Activated T-cell treated with anti-CD3 and anti-CD28 coated beads, Interleukin-2, amount 50 U/mL, for 4 hours (primary cell): ENCODE measurements at regions not wholly inside any gene's neighbourhood (a gene's known extent, or its start where the extent isn't known, plus 50 kb on each side); places are given as distances from the start of the nearest gene placed in this dataset.

ENCODE experiments used
- ATAC-seq, 2 donors: fragments of 200-7000 bp; cut with Tn5 transposase; one replicate each; pipeline ENCODE4 v1.10.0; 2021
- DNase-seq: peaks from one replicate; pipeline ENCODE4 v3.0.0-alpha.2; 2020
- H3K27me3 Mint-ChIP-seq: one replicate; pipeline ENCODE4 v1.8.0; 2021; ENCODE audit warnings: low read depth, mixed read lengths
- H3K36me3 Mint-ChIP-seq: one replicate; pipeline ENCODE4 v1.8.0; 2022; ENCODE audit warnings: mixed read lengths; ENCODE audit not compliant: insufficient read depth
- H3K4me1 Mint-ChIP-seq: one replicate; pipeline ENCODE4 v1.8.0; 2021; ENCODE audit warnings: low read depth, mixed read lengths
- H3K4me3 Mint-ChIP-seq: one replicate; pipeline ENCODE4 v1.8.0; 2021; ENCODE audit warnings: mild to moderate bottlenecking, moderate library complexity, mixed read lengths
- H3K9me3 Mint-ChIP-seq: one replicate; pipeline ENCODE4 v1.8.0; 2021; ENCODE audit warnings: mixed read lengths

DNA sequence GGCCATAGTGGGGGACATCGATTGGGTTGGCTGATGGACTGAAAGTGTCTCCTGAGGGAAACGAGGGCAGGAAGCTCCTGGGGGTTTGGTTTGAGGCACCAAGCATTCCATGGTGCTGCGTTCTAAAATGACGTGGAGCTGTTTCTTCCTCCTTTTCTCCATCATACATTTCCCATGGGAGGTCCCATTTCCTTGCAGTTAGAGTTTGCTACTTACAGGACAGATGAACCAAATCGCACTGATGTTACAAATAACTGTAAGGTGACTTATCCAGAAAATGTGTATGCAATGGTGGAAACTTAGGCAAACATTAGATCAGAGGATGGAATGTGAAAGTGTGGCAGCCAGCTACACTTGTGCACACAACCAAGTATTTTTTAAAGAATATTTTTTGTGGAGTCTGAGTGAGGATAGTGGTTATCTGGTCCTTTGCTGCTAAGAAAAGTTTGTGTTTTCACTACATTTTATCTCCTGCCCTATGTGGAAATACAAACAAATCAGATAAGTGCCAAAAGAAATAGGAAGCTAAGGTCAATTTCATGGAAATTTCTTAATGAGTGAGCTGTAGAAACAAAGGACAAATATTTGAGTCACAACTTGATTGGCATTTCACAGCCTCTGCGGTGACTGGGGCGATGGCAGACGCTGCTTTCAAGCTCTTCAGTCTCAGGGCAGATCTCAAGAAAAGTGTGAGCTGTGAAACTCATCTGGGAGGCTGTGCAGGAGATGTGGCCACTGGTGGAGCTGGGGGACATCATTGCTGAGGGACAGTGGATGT, 256.2 kb downstream of the TSN start:
- Mint-ChIP-seq H3K4me1 (no peaks in the 10 kb centered on the region), H3K4me3 (no peak overlapping the region)

GRCh38 chr2:122018736-122019135, 263.3 kb downstream of the TSN start:
- H3K27me3 Mint-ChIP-seq, result peaks cover 9% of the 10 kb centered on the region
- ATAC-seq, result no peak
- DNase-seq, result no peak
- no peaks in the 10 kb centered on the region for H3K36me3 Mint-ChIP-seq
- H3K4me3 Mint-ChIP-seq, result no peak overlapping the region
- H3K4me1 Mint-ChIP-seq, result no peaks in the 10 kb centered on the region
- no peaks in the 10 kb centered on the region for H3K9me3 Mint-ChIP-seq

More for the DNA sequence above, 256.2 kb downstream of the TSN start:
- no peak for DNase-seq
- no peaks in the 10 kb centered on the region for H3K9me3 Mint-ChIP-seq
- H3K36me3 Mint-ChIP-seq, result no peaks in the 10 kb centered on the region
- H3K27me3 Mint-ChIP-seq, result peaks cover 2% of the 10 kb centered on the region
- ATAC-seq, result no peak

- H3K9me3 Mint-ChIP-seq, result no peaks in the 10 kb centered on the region
- ATAC-seq, result no peak
- no peaks in the 10 kb centered on the region for H3K4me1 Mint-ChIP-seq
- H3K27me3 Mint-ChIP-seq, result peaks cover 9% of the 10 kb centered on the region
- no peak for DNase-seq
- no peak overlapping the region for H3K4me3 Mint-ChIP-seq
- no peaks in the 10 kb centered on the region for H3K36me3 Mint-ChIP-seq
Observed at GRCh38 chr2:122019724-122020123, 264.3 kb downstream of the TSN start.

DNA sequence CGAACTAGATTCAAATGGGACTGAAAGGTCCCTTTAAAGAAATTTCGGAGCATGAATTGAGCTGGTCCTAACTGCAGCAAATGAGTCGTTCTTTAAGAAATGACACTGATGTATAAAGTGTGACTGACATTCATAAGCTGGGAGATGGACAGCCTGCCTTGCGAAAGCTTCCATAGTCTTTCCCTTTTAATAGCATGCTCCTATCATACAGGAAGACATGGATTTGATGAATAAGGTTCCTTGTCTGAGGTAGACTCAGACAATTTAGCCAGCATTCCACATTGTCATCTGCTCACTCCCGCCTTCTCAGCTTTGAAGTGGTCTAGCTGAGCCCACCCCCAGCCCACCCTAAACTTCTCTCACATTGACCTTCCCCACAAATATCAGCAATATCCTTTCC, 264.9 kb downstream of the TSN start:
- Mint-ChIP-seq H3K9me3 (no peaks in the 10 kb centered on the region), H3K27me3 (peaks cover 11% of the 10 kb centered on the region), H3K4me1 (no peaks in the 10 kb centered on the region), H3K36me3 (no peaks in the 10 kb centered on the region), H3K4me3 (no peak overlapping the region)
- DNase-seq (no peak), ATAC-seq (no peak)

DNA sequence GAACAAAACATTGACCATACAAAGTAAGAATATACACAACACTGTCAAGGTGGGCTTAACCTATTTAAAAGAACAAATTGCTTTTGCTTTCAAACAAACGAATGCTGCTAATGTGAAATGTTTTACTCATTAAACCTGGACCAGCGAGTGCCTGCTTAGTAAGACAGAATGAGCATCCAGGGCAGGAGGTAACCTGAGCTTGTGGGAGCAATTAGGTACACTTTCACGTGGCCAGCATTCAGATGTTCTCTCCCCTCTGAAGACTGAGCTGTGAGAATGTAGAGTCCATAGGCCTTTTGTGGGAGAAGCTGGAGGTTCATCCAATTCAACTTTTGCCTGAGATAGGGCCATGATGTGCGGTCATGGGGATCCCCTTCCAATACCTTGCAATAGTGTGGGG, 266.5 kb downstream of the TSN start:
- Mint-ChIP-seq H3K4me3 (no peak overlapping the region), H3K36me3 (no peaks in the 10 kb centered on the region), H3K27me3 (peaks cover 16% of the 10 kb centered on the region), H3K9me3 (no peaks in the 10 kb centered on the region), H3K4me1 (no peaks in the 10 kb centered on the region)
- ATAC-seq (no peak), DNase-seq (no peak)

GRCh38 chr2:122022531-122022930, 267.1 kb downstream of the TSN start:
- H3K27me3 Mint-ChIP-seq, result peaks cover 16% of the 10 kb centered on the region
- ATAC-seq (no peak), DNase-seq (no peak)
- H3K4me1 Mint-ChIP-seq, result no peaks in the 10 kb centered on the region
- no peaks in the 10 kb centered on the region for H3K36me3 Mint-ChIP-seq
- H3K4me3 Mint-ChIP-seq, result no peak overlapping the region
- no peaks in the 10 kb centered on the region for H3K9me3 Mint-ChIP-seq

DNA sequence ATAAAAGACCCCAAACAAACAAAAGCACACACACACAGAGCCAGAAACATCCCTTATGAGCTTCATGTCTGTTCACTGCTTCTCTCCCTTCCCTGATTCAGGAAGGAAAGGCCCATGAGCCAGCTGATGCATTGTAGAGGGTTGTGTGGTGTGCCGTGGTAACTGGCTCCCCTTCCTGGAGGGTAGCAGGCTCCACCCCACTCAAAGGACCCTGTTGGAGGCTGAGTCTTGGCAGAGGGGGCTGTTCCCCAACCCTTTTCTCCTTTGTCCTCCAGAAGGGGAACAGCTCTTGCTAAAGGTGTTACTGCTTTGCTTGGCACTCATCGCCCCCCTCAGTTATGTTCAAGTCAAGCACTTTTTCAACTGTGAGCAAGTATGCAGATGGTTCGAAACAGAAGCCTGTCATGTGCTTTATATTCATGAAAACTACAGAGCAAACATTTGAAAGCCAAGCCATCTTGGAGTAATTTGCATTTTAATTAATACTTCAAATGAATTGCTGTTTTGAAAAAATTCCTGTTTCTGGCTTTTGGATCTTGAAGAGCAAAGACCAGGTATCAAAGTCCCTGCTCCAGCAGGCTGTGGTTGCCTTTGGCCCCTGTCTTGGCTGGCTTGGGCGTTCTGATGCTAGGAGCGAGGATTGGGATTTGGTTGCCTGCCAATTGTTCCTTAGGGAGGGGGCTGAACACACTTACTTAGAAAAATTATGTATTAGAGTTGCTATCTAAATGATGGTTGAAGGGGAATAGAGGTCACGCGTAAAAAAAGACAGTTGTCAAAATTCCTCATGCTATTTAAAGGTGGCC, 267.8 kb downstream of the TSN start:
- DNase-seq (no peak), ATAC-seq (no peak)
- H3K27me3 Mint-ChIP-seq, result peaks cover 16% of the 10 kb centered on the region
- no peaks in the 10 kb centered on the region for H3K4me1 Mint-ChIP-seq
- no peak overlapping the region for H3K4me3 Mint-ChIP-seq
- no peaks in the 10 kb centered on the region for H3K36me3 Mint-ChIP-seq
- no peaks in the 10 kb centered on the region for H3K9me3 Mint-ChIP-seq

GRCh38 chr2:122027510-122028217, 272.2 kb downstream of the TSN start:
- H3K9me3 Mint-ChIP-seq, result no peaks in the 10 kb centered on the region
- no peak for DNase-seq
- peaks cover 7% of the 10 kb centered on the region for H3K27me3 Mint-ChIP-seq
- H3K4me1 Mint-ChIP-seq, result no peaks in the 10 kb centered on the region
- H3K36me3 Mint-ChIP-seq, result no peaks in the 10 kb centered on the region
- H3K4me3 Mint-ChIP-seq, result no peak overlapping the region
- no peak for ATAC-seq

DNA sequence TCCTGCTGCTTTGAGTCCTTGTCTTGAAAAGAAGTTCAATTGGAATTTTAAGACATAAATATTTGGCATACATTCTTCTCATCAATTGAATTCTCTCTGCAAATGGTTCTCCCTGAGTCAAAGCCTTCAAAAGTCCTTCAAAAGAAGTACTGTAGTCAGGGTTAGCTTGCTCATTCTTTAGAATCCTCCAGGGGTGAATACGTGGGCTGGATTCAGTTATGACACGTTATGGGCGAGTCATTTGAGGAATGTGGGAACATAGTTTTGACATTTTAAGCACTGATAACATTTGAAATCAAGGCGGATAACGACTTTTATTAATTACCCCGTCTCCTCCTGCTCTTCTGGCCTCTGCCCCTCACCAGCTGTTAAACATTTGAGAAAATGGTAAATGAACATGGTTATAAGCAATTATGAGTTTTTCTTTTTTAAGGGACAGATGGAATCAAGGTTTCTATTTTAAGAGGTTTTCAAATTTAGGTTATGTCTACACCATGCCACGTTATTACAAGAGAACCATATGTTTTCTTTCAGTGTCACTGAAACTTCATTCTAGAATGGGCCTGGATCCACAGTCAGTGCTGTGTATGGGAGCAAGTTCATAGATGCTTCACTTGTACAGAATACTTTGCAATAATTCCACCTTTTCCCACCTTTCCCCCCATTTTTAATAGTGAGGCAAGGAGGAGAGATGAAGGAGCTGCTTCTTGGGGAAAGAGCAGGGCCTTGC, 273.1 kb downstream of the TSN start:
- H3K4me3 Mint-ChIP-seq, result no peak overlapping the region
- no peaks in the 10 kb centered on the region for H3K9me3 Mint-ChIP-seq
- no peaks in the 10 kb centered on the region for H3K4me1 Mint-ChIP-seq
- DNase-seq (no peak), ATAC-seq (no peak)
- H3K27me3 Mint-ChIP-seq, result peaks cover 7% of the 10 kb centered on the region
- no peaks in the 10 kb centered on the region for H3K36me3 Mint-ChIP-seq

DNA sequence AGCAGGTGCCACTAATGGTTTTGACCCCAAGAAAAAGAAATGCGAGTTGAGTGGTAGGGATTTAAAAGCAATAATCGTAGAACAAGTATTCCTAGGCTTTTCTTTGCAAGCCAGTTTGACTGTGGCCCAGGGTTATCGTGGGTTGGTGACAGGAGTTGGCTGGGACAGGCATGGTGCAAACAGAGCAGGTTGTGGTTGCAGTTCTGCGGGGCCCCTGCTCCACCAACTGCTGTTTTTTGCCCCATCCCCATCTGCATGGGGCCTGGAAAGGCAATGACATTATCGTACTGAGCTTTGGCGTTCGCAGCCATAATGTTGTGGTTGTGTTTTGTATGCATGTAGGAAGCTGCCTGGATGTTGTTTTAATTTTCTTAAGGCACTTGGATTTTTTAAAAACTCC, 274.0 kb downstream of the TSN start:
- Mint-ChIP-seq H3K36me3 (no peaks in the 10 kb centered on the region), H3K4me1 (no peaks in the 10 kb centered on the region), H3K27me3 (peaks cover 7% of the 10 kb centered on the region), H3K4me3 (no peak overlapping the region), H3K9me3 (no peaks in the 10 kb centered on the region)
- ATAC-seq (no peak), DNase-seq (no peak)

DNA sequence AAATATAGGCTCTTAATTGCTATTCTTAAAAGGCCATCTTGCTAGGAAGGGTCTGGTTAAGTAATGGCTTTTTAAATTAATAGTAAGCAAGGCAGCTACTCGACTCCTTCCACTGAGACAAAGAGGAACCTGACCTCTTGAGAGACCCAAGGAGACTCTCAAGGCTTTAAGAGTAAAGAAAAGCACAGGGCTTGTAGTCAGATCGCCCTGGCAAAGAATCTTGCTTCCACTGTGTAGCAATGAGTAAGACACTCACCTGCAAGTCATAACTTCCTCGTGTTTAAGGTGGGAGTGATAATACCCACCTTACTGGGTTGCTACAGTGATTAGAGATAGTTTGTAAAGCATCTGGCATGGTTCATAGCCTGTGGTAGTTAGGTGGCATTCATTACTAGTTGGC, 274.5 kb downstream of the TSN start:
- H3K9me3 Mint-ChIP-seq, result no peaks in the 10 kb centered on the region
- DNase-seq (no peak), ATAC-seq (no peak)
- H3K27me3 Mint-ChIP-seq, result peaks cover 6% of the 10 kb centered on the region
- no peak overlapping the region for H3K4me3 Mint-ChIP-seq
- H3K36me3 Mint-ChIP-seq, result no peaks in the 10 kb centered on the region
- H3K4me1 Mint-ChIP-seq, result no peaks in the 10 kb centered on the region

- no peak for ATAC-seq
- no peaks in the 10 kb centered on the region for H3K9me3 Mint-ChIP-seq
Observed at GRCh38 chr2:122031544-122032263, 276.3 kb downstream of the TSN start.

DNA sequence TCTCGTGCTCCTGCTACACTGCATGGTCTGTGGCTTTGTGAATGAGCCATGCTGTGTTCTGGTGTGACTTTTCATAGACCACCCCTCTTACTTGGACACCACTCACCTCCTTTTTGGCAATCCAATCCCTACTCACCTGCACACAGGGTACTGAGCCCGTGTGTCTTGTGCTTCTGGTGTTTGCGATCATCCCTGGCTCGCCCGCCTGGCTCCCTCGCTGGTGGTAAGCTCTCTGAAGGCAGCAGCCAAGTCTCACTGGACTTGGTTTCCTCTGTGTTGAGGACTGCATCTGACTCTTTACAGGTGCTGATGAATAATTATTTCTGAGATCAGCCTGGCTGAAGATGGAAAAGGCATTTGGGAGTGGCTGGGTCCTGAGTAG, 276.8 kb downstream of the TSN start:
- peaks cover 4% of the 10 kb centered on the region for H3K27me3 Mint-ChIP-seq
- ATAC-seq (no peak), DNase-seq (no peak)
- H3K9me3 Mint-ChIP-seq, result no peaks in the 10 kb centered on the region
- H3K4me1 Mint-ChIP-seq, result no peaks in the 10 kb centered on the region
- no peaks in the 10 kb centered on the region for H3K36me3 Mint-ChIP-seq
- H3K4me3 Mint-ChIP-seq, result no peak overlapping the region

More at GRCh38 chr2:122031544-122032263, 276.3 kb downstream of the TSN start:
- Mint-ChIP-seq H3K27me3 (peaks cover 2% of the 10 kb centered on the region), H3K4me3 (no peak overlapping the region), H3K4me1 (no peaks in the 10 kb centered on the region), H3K36me3 (no peaks in the 10 kb centered on the region)
- no peak for DNase-seq

DNA sequence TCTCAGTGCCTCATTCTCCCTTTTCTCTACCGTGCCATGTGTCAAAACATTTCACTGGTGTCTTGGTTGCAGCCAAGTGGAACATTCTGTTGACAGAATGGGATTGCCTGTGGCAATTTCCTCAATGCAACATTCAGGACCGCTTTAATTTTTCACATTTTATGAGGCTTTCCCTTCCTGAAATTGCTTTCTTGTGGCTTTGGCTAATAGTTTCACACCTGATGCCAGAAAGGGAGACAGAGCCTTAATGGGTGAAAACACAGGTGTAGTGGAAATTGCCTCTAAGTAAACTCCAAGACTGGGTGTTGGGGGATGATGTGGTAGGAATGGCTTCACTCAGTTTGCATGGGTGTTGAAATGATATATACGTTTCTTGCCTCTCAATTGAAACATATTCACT, 278.3 kb downstream of the TSN start:
- ATAC-seq, result no peak
- no peak overlapping the region for H3K4me3 Mint-ChIP-seq
- DNase-seq, result no peak
- H3K36me3 Mint-ChIP-seq, result no peaks in the 10 kb centered on the region
- no peaks in the 10 kb centered on the region for H3K9me3 Mint-ChIP-seq
- no peaks in the 10 kb centered on the region for H3K4me1 Mint-ChIP-seq
- peaks cover 4% of the 10 kb centered on the region for H3K27me3 Mint-ChIP-seq
